ENCODE measurements at regions not wholly inside any gene's neighbourhood (a gene's known extent, or its start where the extent isn't known, plus 50 kb on each side); places are given as distances from the start of the nearest gene placed in this dataset.

DNA sequence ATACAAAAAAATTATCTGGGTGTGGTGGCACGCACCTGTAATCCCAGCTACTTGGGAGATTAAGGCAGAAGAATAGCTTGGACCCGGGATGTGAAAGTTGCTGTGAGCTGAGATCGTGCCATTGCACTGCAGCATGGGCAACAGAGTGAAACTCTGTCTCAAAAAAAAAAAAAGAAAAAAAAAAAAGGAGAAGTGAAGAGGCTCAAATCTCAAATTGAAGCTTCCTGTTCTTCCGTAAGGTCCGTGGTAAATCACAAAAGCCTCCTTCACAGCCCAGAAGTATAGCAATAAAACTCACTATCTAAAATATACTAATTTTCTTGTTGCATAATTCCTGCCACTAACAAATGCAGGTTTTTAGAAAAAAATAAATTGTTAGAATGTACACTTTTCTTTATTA lies 498.2 kb upstream of the BRINP3 start:
- Histone ChIP-seq H2BK12ac (ENCODE audit: low read length in 2 of 2) (no peak overlapping the region), H3K79me1 (replicated peaks; ENCODE audit: low read length, poor library complexity, severe bottlenecking) (no peaks in the 10 kb centered on the region), H4K8ac (ENCODE audit: low read length) (no peak overlapping the region), H3K36me3 (ENCODE audit: control insufficient read depth in 1 of 2, insufficient read depth in 2 of 2, low read depth in 1 of 2, low read length in 2 of 2) (no peaks in the 10 kb centered on the region), H3K27ac (ENCODE audit: low read length, poor library complexity, severe bottlenecking) (no peak overlapping the region), H2BK120ac (ENCODE audit: low read depth, low read length) (no peak overlapping the region), H3K4ac (ENCODE audit: low read depth in 1 of 2, low read length in 2 of 2) (no peak overlapping the region), H3K4me2 (ENCODE audit: low read length, poor library complexity, severe bottlenecking) (no peak overlapping the region), H4K91ac (ENCODE audit: low read length) (no peak overlapping the region), H2AFZ (ENCODE audit: low read depth, low read length) (no peak overlapping the region), H3K23ac (ENCODE audit: low read length in 2 of 2) (no peak overlapping the region), H3K27me3 (ENCODE audit: control insufficient read depth in 1 of 2, insufficient read depth in 1 of 2, low read length in 2 of 2) (no peaks in the 10 kb centered on the region), H2BK5ac (ENCODE audit: low read depth, low read length, poor library complexity, severe bottlenecking) (no peak overlapping the region), H3K14ac (ENCODE audit: low read length in 2 of 2) (no peak overlapping the region), H3K9me3 (ENCODE audit: control insufficient read depth, low read length) (peaks cover 4% of the 10 kb centered on the region), H3K4me3 (ENCODE audit: insufficient read depth in 1 of 2, low read depth in 1 of 2, low read length in 2 of 2) (no peak overlapping the region), H3K18ac (ENCODE audit: low read depth in 1 of 2, low read length in 2 of 2) (no peak overlapping the region), H2BK15ac (ENCODE audit: low read depth, poor library complexity, severe bottlenecking) (no peak overlapping the region), H2AK5ac (ENCODE audit: low read length, severe bottlenecking) (no peak overlapping the region), H3K4me1 (ENCODE audit: control insufficient read depth, insufficient read depth, low read depth, low read length) (no peaks in the 10 kb centered on the region), H3K9ac (ENCODE audit: low read length) (no peak overlapping the region)
- 62% methylated on average over 3 of the region's 5 CpGs for WGBS
- DNase-seq = no peak

DNA sequence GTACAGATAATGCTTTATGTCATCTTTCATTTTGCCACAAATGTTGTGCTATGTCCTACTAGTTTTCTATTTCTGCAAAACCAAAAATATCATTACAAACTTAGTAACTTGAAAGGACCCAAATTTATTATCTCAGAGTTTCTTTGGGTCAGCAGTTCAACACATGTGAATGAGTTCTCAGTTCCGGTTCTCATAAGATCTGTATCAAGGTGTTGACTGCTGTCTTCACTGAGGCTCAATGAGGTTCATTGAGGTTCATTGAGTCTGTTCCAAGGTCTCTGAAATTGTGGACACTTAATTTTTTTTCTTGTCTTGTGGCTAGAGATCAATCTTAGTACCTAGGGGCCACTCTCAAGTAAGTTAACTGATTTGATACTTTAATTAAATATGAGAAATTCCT lies 525.1 kb upstream of the BRINP3 start:
- WGBS = 100% methylated on average over 1 of the region's 1 CpG
- Histone ChIP-seq H2AFZ (ENCODE audit: low read depth, low read length) (no peak overlapping the region), H2BK5ac (ENCODE audit: low read depth, low read length, poor library complexity, severe bottlenecking) (no peak overlapping the region), H3K4me1 (ENCODE audit: control insufficient read depth, insufficient read depth, low read depth, low read length) (no peaks in the 10 kb centered on the region), H3K27me3 (ENCODE audit: control insufficient read depth in 1 of 2, insufficient read depth in 1 of 2, low read length in 2 of 2) (no peaks in the 10 kb centered on the region), H3K9ac (ENCODE audit: low read length) (no peak overlapping the region), H3K18ac (ENCODE audit: low read depth in 1 of 2, low read length in 2 of 2) (no peak overlapping the region), H3K4me2 (ENCODE audit: low read length, poor library complexity, severe bottlenecking) (no peak overlapping the region), H3K4me3 (ENCODE audit: insufficient read depth in 1 of 2, low read depth in 1 of 2, low read length in 2 of 2) (no peak overlapping the region), H3K36me3 (ENCODE audit: control insufficient read depth in 1 of 2, insufficient read depth in 2 of 2, low read depth in 1 of 2, low read length in 2 of 2) (no peaks in the 10 kb centered on the region), H3K79me1 (replicated peaks; ENCODE audit: low read length, poor library complexity, severe bottlenecking) (no peaks in the 10 kb centered on the region), H3K23ac (ENCODE audit: low read length in 2 of 2) (no peak overlapping the region), H3K4ac (ENCODE audit: low read depth in 1 of 2, low read length in 2 of 2) (no peak overlapping the region), H3K9me3 (ENCODE audit: control insufficient read depth, low read length) (no peaks in the 10 kb centered on the region), H2BK15ac (ENCODE audit: low read depth, poor library complexity, severe bottlenecking) (no peak overlapping the region), H2BK120ac (ENCODE audit: low read depth, low read length) (no peak overlapping the region), H4K91ac (ENCODE audit: low read length) (no peak overlapping the region), H2BK12ac (ENCODE audit: low read length in 2 of 2) (no peak overlapping the region), H3K14ac (ENCODE audit: low read length in 2 of 2) (no peak overlapping the region), H4K8ac (ENCODE audit: low read length) (no peak overlapping the region), H2AK5ac (ENCODE audit: low read length, severe bottlenecking) (no peak overlapping the region), H3K27ac (ENCODE audit: low read length, poor library complexity, severe bottlenecking) (no peak overlapping the region)
- no peak for DNase-seq

DNA sequence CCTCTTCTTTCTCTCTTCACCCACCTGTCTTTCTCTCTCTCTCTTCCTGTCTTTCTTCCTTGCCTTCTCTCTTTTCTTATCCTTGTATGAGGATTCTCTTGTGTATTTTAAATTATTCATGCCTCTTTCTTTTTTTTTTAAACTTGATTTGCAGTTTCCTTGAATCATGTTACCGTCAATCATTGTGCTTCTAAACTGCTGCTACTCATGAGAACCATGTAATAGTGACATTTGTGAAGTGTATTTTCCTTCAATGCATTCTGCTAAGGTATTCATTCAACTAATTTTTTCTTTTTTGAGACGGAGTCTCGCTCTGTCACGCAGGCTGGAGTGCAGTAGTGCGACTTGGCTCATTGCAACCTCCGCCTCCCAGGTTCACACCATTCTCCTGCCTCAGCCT lies 539.1 kb upstream of the BRINP3 start:
- H3K79me1 ChIP-seq (replicated peaks; ENCODE audit: low read length, poor library complexity, severe bottlenecking) = no peaks in the 10 kb centered on the region
- no peak overlapping the region for H4K8ac ChIP-seq (ENCODE audit: low read length)
- H3K4me1 ChIP-seq (ENCODE audit: control insufficient read depth, insufficient read depth, low read depth, low read length) = no peaks in the 10 kb centered on the region
- H3K4ac ChIP-seq (ENCODE audit: low read depth in 1 of 2, low read length in 2 of 2) = no peak overlapping the region
- H3K27ac ChIP-seq (ENCODE audit: low read length, poor library complexity, severe bottlenecking) = no peak overlapping the region
- no peak overlapping the region for H2BK12ac ChIP-seq (ENCODE audit: low read length in 2 of 2)
- no peak overlapping the region for H3K23ac ChIP-seq (ENCODE audit: low read length in 2 of 2)
- H2BK5ac ChIP-seq (ENCODE audit: low read depth, low read length, poor library complexity, severe bottlenecking) = no peak overlapping the region
- H2BK120ac ChIP-seq (ENCODE audit: low read depth, low read length) = no peak overlapping the region
- no peak overlapping the region for H3K9ac ChIP-seq (ENCODE audit: low read length)
- no peak overlapping the region for H2AFZ ChIP-seq (ENCODE audit: low read depth, low read length)
- no peak overlapping the region for H3K4me2 ChIP-seq (ENCODE audit: low read length, poor library complexity, severe bottlenecking)
- no peak overlapping the region for H2AK5ac ChIP-seq (ENCODE audit: low read length, severe bottlenecking)
- H3K18ac ChIP-seq (ENCODE audit: low read depth in 1 of 2, low read length in 2 of 2) = no peak overlapping the region
- no peak overlapping the region for H3K14ac ChIP-seq (ENCODE audit: low read length in 2 of 2)
- H3K4me3 ChIP-seq (ENCODE audit: insufficient read depth in 1 of 2, low read depth in 1 of 2, low read length in 2 of 2) = no peak overlapping the region
- DNase-seq = no peak
- no peak overlapping the region for H2BK15ac ChIP-seq (ENCODE audit: low read depth, poor library complexity, severe bottlenecking)
- H3K36me3 ChIP-seq (ENCODE audit: control insufficient read depth in 1 of 2, insufficient read depth in 2 of 2, low read depth in 1 of 2, low read length in 2 of 2) = no peaks in the 10 kb centered on the region
- 84% methylated on average over 6 of the region's 6 CpGs for WGBS
- H3K9me3 ChIP-seq (ENCODE audit: control insufficient read depth, low read length) = peaks cover 3% of the 10 kb centered on the region
- H4K91ac ChIP-seq (ENCODE audit: low read length) = no peak overlapping the region
- no peaks in the 10 kb centered on the region for H3K27me3 ChIP-seq (ENCODE audit: control insufficient read depth in 1 of 2, insufficient read depth in 1 of 2, low read length in 2 of 2)

DNA sequence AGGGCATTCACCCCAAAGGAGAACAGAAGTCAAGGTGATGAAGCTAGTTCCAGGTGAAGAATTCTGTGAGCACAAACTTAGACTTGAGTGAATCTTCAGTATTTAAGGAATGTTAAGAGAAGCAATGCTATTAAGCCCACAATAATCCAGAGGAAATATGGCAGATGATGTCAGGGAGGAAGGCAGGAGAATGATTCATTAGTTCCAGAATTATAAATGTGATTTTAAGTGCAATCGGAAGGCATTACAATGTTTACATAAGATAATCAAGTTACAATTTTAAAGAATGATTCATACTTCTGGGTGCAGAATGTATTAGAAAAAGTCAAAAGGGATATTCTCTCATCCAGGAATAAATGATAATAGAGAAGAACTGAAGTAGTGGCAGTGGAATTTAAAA lies 545.2 kb upstream of the BRINP3 start:
- H4K91ac ChIP-seq (ENCODE audit: low read length) = no peak overlapping the region
- H3K9ac ChIP-seq (ENCODE audit: low read length) = no peak overlapping the region
- no peak overlapping the region for H2BK5ac ChIP-seq (ENCODE audit: low read depth, low read length, poor library complexity, severe bottlenecking)
- H2BK12ac ChIP-seq (ENCODE audit: low read length in 2 of 2) = no peak overlapping the region
- no peaks in the 10 kb centered on the region for H3K27me3 ChIP-seq (ENCODE audit: control insufficient read depth in 1 of 2, insufficient read depth in 1 of 2, low read length in 2 of 2)
- H3K4me2 ChIP-seq (ENCODE audit: low read length, poor library complexity, severe bottlenecking) = no peak overlapping the region
- no peak overlapping the region for H2AFZ ChIP-seq (ENCODE audit: low read depth, low read length)
- H3K36me3 ChIP-seq (ENCODE audit: control insufficient read depth in 1 of 2, insufficient read depth in 2 of 2, low read depth in 1 of 2, low read length in 2 of 2) = peaks cover 0 to 6% of the 10 kb centered on the region in 2 experiments
- H3K23ac ChIP-seq (ENCODE audit: low read length in 2 of 2) = no peak overlapping the region
- H3K18ac ChIP-seq (ENCODE audit: low read depth in 1 of 2, low read length in 2 of 2) = no peak overlapping the region
- no peak overlapping the region for H2AK5ac ChIP-seq (ENCODE audit: low read length, severe bottlenecking)
- no peak overlapping the region for H4K8ac ChIP-seq (ENCODE audit: low read length)
- H3K4me3 ChIP-seq (ENCODE audit: insufficient read depth in 1 of 2, low read depth in 1 of 2, low read length in 2 of 2) = no peak overlapping the region
- no peak overlapping the region for H2BK15ac ChIP-seq (ENCODE audit: low read depth, poor library complexity, severe bottlenecking)
- DNase-seq = no peak
- WGBS = no CpG with 5 or more reads among the region's 1 CpG
- H3K4me1 ChIP-seq (ENCODE audit: control insufficient read depth, insufficient read depth, low read depth, low read length) = peaks cover 3% of the 10 kb centered on the region
- no peaks in the 10 kb centered on the region for H3K79me1 ChIP-seq (replicated peaks; ENCODE audit: low read length, poor library complexity, severe bottlenecking)
- no peak overlapping the region for H3K27ac ChIP-seq (ENCODE audit: low read length, poor library complexity, severe bottlenecking)
- H2BK120ac ChIP-seq (ENCODE audit: low read depth, low read length) = no peak overlapping the region
- no peak overlapping the region for H3K14ac ChIP-seq (ENCODE audit: low read length in 2 of 2)
- H3K4ac ChIP-seq (ENCODE audit: low read depth in 1 of 2, low read length in 2 of 2) = no peak overlapping the region
- H3K9me3 ChIP-seq (ENCODE audit: control insufficient read depth, low read length) = peaks cover 7% of the 10 kb centered on the region

All from mesenchymal stem cell (in vitro differentiated cells and primary cell).